ENCODE measurements at regions not wholly inside any gene's neighbourhood (a gene's known extent, or its start where the extent isn't known, plus 50 kb on each side); places are given as distances from the start of the nearest gene placed in this dataset.
A peak's percentile ranks its signal among the peaks of the same experiment; 100 is the strongest.
"Not testable (repeated sequence)": the region's sequence is repeated elsewhere in the genome, so short reads cannot be mapped to it uniquely, and the experiment has no call there.

DNA sequence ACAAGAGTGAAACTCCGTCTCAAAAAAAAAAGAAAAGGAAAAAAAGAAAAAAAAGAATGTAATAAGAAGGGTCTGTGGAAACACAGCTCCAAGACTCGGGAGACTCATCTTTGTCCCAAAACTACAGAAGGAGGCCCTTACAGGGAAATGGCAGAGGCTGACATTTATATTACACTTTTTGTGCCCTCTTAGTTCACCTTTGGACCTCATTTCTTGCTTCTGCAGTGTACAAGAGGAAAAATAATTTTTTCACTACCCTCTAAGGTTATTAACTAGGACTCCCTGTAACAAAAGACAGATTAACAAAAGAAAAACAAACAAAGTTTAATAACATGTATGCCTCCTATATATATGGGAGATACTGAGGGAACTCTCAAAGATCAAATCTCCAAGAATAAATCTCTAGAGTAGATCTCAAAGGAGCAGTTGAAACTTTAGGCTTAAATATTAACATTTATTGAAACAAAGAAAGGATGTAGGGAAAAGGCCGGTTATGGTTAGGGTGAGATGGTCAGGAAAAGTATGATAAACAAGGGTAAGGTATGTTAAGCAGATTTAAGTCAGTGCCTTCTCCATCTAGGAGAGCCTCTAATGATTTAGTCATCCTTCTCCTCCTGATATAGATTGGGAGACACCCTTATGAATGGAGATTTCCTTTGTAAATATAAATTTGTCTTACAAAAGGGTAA lies 121.3 kb upstream of the JADE1 start:
- DNase-seq: no peak

DNA sequence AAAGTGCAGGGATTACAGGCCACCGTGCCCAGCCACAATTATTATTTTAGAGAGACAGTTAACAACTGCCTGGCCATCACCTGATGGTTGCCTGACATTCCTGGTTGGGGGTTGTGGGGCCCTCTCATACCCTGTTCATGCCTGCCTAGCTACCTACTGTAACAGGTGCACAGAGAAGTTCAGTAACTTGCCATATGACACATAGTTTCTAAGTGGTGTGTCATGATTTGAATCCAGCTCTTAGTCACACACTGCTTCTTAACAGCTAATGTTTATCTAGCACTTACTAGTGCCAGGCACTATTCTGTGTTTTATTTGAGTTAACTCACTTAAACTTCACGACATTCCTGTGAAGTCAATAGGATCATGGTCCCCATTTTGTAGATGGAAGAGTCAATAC lies 122.7 kb upstream of the JADE1 start:
- DNase-seq: no peak

DNA sequence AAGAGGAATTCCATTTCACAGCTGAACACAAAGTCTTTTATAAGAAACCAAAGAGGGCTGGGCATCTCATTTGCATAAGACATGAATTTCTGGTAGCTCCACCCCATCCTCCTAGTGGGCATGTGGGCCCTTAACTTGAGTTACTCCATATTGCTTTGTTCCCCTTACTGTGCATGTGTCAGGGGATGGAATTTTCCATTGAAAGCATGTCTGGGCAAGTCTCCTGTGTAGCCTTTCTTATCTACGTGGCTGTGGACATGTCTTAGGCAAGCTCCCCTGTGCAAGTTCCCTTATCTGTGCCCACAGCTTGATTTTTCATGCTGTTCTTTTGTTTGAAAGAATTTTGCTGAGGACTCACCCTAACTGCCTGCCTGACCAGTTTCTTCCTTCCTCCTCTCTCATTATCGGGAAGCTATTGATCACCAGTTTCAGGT lies 123.5 kb upstream of the JADE1 start:
- no peak for DNase-seq

DNA sequence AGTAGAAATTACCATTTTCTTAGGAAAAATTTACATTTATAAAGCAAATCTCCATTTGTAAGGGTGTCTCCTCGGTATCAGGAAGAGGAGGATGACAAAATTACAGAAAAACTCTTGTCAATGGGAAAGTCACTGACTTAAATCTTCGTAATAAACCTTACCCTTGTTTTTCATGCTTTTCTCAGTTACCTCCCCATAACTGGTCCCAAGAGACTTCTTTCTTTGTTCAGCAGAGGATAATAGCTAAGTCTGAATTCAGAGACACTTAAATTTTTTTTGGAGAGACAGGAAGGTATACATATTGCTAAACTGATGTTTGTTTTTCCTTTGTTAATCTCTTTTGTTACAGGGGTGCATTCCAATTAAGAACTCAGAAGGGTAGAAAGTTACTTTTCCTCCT lies 125.5 kb upstream of the JADE1 start:
- no peak for DNase-seq

DNA sequence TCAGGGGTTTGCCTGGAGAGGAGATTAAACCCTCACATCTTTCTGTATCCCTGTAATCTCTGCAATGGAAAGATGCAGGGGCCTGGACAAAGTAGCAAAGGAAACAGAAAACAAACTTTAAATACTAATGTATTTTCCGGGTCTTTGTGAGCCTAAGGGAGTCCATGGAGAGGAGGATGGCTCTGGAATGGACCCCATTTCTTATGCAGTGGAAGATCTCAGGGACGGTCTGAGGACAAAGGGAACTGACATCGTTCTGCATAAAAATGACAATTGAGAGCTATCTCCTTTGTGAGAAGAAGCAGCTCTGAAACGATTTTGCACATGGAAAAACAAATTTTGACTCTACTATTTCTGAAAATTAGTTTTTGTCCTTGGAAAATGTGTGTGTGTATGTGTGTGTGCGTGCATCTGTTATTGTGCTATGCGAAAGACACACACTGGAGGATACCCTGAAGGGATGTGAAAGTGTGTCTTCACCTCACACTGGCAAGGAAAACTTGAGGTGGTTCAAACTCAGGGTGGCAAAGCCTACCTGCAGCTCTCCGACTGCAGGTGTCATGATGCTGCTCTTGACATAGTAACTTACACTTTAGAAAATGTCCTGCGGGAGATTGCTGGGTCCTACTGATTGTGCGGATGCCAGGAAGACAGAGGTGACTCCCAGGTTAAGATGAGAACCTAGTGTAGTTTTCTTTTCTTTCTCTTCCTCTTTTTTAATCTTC lies 126.4 kb upstream of the JADE1 start:
- DNase-seq: no peak

DNA sequence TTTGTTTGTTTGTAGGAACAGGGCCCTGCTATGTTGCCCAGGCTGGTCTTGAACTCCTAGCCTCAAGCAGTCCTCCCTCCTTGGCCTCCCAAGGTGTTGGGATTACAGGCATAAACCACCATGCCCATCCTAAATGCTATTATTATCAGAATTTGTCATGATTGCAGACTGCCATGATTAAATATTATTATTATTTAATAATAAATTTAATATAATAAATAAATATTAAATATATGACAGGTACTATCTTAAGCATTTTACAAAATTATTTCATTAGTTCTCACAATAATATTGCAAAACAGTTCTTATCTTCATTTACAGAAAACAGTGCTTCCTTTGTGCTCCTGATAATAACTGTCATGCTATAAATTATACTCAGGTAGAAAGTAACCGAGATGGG lies 133.4 kb upstream of the JADE1 start:
- DNase-seq: no peak

DNA sequence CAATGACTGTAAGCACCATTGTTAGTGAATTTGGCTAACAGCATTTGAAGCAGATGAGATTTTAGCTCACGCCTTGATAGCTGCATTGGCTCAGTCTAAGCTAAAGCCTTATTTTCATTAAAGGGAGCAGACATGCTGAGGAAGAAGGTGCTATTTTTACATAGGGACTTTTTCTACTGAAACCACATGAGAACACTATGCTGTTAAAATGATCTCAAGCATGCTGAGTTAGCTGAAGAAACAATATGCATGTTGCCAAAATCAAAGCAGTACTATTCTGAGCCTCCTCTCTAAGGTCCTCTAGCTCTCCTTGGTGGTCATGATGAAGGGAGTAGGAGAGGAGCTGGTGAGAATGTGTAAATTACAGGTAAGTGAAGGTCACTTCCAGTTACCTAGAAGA lies 134.4 kb upstream of the JADE1 start:
- no peak for DNase-seq

DNA sequence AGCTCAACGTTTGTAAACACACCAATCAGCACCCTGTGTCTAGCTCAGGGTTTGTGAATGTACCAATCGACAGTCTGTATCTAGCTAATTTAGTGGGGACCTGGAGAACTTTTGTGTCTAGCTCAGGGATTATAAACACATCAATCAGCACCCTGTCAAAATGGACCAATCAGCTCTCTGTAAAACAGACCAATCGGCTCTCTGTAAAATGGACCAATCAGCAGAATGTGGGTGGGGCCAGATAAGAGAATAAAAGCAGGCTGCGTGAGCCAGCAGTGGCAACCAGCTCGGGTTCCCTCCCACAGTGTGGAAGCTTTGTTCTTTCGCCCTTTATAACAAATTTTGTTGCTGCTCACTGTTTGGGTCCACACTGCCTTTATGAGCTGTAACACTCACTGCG lies 136.3 kb upstream of the JADE1 start:
- DNase-seq: not testable (repeated sequence)

DNA sequence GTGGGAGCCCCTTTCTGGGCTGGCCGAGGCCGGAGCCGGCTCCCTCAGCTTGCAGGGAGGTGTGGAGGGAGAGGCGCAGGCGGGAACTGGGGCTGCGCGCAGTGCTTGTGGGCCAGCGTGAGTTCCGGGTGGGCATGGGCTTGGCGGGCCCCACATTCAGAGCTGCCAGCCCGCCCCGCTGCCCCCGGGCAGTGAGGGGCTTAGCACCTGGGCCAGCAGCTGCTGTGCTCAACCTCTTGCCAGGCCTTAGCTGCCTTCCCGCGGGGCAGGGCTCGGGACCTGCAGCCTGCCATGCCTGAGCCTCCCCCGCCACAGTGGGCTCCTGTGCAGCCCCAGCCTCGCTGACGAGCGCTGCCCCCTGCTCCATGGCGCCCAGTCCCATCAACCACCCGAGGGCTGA lies 136.9 kb upstream of the JADE1 start:
- DNase-seq: not testable (repeated sequence)

DNA sequence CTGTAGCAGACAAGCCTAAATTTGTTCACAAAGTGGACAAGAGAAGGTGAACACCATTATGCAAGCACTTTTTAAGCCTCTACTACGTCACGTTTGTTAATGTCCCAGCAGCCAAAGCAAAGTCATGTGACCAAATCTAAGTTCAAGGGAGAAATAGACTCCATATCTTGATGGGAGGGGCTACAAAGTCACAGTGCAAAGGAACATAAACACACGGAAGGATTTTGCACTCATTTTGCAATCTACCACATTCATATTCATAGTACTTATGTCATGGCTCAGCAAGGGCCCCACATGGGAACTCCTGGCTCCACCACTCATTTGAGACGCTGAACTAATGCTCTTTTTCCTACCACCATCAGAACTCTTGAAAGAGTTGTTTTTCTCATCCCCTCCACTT lies 139.0 kb upstream of the JADE1 start:
- DNase-seq: peak; percentile 0

DNA sequence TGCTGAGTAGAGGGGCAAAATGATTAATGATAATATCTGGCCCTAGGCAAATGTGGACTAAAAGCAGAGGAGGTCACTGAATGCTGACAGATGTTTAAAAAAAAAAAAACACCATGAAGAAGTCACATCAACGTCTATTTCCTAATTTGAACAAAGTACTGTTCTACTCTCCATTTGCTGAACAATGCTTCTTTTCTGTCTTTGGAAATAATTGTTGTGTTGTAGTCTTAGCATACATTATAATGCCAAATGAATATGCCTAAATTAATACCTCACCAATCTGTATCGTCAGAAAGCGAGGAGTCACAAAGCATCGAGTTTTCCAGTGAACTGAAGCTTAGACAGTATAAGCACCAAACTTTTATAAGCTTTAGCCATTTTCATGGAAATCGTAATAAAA lies 140.9 kb upstream of the JADE1 start:
- DNase-seq: no peak

DNA sequence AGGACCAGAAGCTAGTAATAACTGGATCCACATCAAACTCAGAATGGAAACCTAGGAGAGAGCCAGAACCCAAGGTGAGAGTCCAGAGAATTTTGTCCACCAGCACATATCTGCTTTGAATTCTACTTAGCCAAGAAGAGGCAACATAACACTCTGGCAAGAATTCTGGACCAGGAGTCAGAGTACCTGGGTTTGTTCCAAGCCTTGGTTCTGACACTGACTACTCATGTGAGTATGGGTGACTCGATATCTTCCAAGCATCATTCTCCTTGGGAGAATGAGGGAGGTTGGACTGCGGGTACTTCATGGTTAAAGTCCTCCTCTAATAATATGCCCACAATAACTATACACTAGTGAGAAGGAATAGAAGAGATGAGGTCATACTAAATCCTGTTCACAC lies 144.0 kb upstream of the JADE1 start:
- no peak for DNase-seq

DNA sequence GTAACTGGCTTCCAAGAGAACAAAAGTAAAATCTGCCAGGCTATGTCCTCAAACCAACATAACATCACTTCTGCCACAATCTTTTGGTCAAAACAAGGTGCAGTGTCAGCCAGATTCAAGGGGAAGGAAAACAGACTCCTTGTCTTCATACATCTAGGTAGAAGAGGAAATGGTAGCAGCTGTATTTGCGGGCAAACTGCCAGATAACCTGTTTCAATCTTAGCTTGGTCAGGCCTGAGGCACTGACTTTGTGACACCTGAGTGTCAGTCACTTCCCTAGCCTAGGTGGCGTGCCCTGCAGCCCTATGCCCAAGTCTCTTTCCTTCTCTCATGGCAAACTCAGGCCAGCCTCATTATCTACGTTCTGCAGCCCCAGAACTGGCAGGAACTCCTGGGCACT lies 146.2 kb upstream of the JADE1 start:
- no peak for DNase-seq

DNA sequence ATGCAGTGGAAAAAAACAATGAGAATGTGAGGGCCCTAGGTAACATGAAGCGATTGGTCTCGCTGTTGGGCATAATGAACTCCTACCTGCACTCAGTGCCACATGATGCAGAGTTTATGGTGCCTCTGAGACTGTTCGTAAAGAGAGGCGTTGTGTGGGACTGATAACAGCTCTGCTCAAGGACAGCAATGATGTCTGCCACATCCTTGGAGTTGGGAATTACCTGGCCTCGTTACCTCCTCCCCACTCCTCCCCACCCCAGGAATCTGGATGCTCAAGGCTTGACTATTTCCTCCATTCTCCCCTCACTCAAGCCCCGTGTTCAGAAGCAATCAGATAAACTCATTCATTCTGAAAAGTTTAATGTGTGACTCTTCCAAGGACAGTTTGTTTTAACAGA lies 148.0 kb upstream of the JADE1 start:
- DNase-seq: no peak

DNA sequence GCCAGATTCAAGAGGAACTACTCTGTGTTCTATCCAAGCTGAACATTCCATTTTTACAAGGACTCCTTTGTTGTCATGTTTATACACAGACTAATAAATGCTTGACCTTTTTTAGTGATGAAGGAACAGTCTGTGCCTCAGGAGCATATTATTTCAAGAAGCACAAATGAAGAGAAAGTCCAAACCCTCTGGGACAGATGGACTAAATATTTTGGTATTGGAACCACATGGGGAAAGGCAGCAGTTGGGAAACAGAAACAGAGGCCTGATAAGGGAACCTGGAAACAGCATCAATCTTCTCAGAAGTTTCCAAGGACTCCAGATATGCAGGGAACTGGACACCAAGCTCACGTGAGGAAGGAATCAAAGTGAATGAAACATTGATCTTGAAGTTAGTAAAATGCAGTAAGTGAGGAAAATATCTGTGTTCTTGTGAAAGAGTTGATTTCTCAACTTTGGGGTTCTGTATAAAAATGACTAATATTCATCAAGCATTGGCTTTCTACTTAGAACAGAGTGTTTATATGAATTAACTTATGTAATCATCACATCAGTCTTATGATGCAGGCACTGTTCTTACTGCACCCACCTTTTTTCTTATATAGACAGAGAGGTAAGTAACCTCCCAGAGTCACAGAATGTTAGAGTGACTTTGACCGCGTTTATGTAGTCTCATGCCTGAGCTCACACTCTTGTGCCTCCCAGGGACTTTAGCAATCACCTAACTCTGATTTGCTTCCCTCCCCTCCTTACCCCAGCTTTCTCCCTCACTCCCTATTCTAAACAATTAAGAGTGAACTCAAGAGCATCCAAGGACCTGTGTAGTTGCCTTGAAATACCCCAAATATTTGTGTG lies 148.9 kb upstream of the JADE1 start:
- no peak for DNase-seq

DNA sequence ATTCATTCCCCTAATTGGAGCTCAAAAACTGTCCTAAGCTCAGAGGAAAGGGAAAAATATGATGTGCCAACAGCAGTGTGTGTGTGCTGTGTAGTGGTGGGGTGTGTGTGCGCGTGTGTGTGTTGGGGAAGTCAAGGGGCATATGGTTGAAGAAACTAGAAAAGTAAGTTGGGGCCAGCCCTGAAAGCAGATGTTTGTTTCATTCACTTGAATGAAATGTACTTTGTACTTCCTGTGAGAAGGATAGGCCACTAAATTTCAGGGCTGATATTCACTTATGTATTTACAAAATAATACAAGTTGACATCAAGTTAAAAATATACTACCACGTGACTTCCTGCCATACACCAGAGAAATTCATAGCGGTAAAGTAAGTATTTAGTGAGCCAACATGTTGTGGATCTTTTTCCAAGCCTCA lies 151.3 kb upstream of the JADE1 start:
- DNase-seq: no peak

DNA sequence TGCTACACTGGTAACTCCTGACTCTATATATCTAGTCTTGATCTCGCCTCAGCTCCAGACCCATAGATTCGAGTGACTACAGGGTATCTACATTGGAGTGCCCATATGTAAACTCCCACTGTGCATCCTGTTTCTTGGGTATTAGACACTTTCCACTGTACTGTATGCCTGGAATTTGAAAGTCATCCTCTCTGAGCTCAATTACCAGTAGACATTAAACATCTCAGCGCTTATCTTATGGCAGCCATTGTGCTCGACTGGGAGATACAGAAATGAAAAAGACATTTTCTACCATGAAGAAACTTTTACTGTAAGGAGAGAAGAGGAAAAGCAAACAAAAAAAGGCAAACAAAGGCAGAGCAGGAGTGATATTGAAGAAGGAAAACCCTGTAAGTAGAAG lies 151.9 kb upstream of the JADE1 start:
- no peak for DNase-seq

DNA sequence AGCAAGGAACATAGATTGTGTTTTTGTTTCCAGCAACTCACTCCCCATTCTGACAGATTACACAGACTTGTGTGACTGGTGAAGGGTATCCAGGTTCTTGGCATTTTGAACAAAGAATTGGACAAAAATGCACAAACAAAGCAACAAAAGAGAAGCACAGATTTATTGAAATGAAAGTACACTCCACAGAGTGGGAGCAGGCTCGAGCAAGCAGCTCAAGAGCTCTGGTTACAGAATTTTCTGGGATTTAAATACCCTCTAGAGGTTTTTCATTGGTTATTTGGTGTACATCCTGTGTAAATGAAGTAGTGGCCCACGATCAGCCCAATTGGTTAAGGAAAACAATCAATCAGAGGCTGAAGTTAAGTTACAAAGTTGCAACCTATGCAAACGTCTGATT lies 155.0 kb upstream of the JADE1 start:
- no peak for DNase-seq

DNA sequence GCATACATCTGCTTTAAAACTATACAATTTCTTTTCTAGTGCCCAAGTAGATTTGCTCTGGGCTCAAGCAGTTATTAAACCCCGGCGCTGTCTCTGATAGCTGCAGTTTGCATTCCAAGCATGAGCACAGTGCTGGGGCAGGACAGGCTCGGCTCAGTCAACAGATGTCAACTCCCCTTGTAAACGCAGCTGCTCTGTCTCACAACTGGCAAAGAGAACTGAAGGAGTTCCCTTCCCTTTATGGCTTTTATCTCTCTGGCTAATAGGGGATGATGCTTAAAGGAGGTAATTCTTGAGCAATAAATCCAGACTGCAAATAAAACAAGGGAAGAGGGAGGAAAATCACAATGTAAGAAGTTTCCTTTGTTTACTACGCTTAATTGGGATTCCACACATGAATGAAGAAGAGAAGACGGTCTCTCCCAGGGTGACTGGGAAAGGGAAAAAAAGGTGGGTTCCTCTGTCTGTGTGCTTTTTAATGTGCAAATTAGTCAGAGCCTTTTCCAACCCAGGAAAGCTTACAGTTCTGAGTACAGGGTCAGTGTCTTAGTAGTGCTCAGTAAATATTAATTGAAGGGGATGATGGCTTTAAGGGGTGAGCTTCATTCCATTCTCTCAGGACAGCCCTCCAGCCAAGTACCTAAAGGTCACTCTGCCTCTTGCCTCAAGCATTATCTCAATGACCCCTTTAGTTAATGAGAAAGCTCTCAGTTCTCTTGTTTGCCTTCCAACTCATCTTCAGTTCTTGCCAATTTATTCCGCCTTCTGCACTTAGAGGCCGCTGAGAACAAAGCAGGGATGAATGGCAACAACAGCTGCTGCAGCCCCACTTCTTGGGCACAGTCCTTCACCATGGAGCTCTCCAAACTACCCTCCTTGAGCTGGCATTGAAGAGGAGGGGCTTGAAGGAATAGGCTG lies 155.7 kb upstream of the JADE1 start:
- DNase-seq: no peak

DNA sequence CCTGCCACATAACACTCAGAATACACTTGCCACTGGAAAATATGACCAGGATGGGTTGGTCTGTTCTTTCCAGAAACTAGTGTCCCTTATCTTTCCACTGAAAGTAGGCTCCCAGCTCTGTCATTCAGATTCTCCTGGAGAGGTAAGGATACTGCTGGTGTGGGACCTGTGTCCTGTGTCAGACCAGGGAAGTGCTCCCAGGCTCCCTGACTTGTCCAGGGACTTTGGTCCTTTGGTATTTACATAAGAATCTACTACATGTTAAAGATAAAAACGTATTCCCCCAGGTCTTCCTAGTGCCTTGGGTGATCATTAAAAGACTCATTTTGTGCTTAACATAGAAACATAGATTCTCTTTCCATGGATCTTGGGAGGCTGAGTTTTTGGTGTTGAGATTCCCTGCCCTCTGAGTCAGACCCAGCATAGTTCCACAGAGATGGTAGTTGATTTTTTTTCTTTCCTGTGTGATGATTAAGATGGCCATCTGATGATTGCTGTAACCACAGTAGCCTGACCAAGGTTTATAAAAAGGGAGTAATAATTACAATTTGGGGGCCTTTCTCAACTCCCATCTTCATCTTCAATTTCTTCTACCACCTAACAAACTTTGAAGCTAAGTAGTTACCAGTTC lies 159.8 kb upstream of the JADE1 start:
- DNase-seq: no peak

DNA sequence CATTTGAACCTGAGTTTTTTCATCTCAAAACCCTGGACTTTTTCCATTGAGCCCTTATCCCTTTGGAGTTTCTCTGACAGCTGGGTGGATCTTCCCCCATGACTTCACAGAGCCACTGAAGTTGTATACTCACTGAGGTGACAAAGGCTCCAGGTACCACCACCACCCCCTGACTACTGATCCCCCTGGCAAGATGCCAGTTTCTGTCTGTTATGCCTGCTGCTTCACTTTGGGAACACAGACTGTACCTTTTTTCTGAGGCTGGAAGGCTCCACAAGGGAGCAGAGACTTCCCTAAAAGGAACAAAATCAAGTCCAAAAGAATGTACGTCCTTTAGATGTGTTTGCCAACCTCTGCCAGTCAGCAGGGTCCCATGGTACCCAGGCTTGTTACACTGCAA lies 160.3 kb upstream of the JADE1 start:
- DNase-seq: no peak

DNA sequence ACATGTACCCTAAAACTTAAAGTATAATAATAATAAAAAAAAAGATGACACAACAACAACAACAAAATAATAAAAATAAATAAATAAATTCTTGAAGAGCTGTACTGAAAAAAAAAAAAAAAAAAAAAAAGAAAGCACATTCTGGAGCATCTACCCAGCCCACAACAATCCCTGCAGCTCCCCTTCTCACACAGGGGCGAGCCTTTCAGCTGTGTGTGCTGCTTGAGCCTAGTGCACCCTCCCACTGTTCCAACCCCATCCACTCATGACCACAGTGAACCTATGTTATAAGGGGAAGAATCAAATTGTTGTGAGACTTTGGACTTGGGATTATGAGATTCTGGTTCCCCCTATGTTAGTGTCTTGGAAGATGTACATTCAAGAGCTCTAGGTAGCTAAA lies 161.5 kb upstream of the JADE1 start:
- no peak for DNase-seq

Measured in activated CD4-positive, alpha-beta T cell treated with anti-CD3 and anti-CD28 coated beads, Interleukin-2, Interleukin-6, amounts not matched to agents 100 ng/mL and 50 ng/mL, durations not matched to agents 16 hours and 8 hours (primary cell).